Small intestine (tissue), 7 donors: ENCODE measurements at regions not wholly inside any gene's neighbourhood (a gene's known extent, or its start where the extent isn't known, plus 50 kb on each side); places are given as distances from the start of the nearest gene placed in this dataset.
"Not testable (repeated sequence)": the region's sequence is repeated elsewhere in the genome, so short reads cannot be mapped to it uniquely, and the experiment has no call there.

Experiments
- DNase-seq, 2 donors: peaks; one replicate each; pipeline versions ENCODE4 v3.0.0 to v3.0.0-alpha.2; 2013
- FAIRE-seq: peaks from 2 replicates; lab custom pipeline; 2012; peaks lifted over from hg19 to GRCh38; lab: Jason Lieb, UNC
- H3K27ac ChIP-seq, 3 donors: one replicate each; pipeline ENCODE4 v1.5.1; 2013; ENCODE audit warnings: low read length in 2 of 3, mild to moderate bottlenecking in 2 of 3, control low read depth in 1 of 3, inconsistent platforms in 1 of 3, low read depth in 1 of 3, moderate library complexity in 1 of 3
- H3K27me3 ChIP-seq, 3 donors: one replicate each; pipeline ENCODE4 v1.6.1; 2013; ENCODE audit warnings: low read length in 3 of 3, inconsistent platforms in 1 of 3; ENCODE audit not compliant: control insufficient read depth in 3 of 3, insufficient read depth in 3 of 3
- H3K36me3 ChIP-seq, 3 donors: one replicate each; pipeline ENCODE4 v1.6.1; 2013; ENCODE audit warnings: low read length in 3 of 3, inconsistent platforms in 1 of 3, low read depth in 1 of 3, mild to moderate bottlenecking in 1 of 3, moderate library complexity in 1 of 3; ENCODE audit not compliant: control insufficient read depth in 3 of 3, insufficient read depth in 2 of 3
- H3K4me1 ChIP-seq, 3 donors: one replicate each; pipeline ENCODE4 v1.6.1; 2013; ENCODE audit warnings: low read length in 2 of 3, inconsistent platforms in 1 of 3, low read depth in 1 of 3, mild to moderate bottlenecking in 1 of 3, moderate library complexity in 1 of 3; ENCODE audit not compliant: control insufficient read depth in 3 of 3, insufficient read depth in 2 of 3
- H3K4me3 ChIP-seq, 3 donors: one replicate each; pipeline ENCODE4 v1.5.1; 2013; ENCODE audit warnings: low read length in 3 of 3, control low read depth in 1 of 3, inconsistent platforms in 1 of 3, low read depth in 1 of 3, mild to moderate bottlenecking in 1 of 3, moderate library complexity in 1 of 3
- H3K9me3 ChIP-seq, 2 donors: one replicate each; pipeline ENCODE4 v1.6.1; 2013; ENCODE audit warnings: low read depth in 1 of 2, low read length in 1 of 2; ENCODE audit not compliant: control insufficient read depth in 2 of 2, insufficient read depth in 1 of 2
- WGBS, 3 donors: extraction: QIAGEN DNeasy Blood & Tissue Kit; methylation state at CpG; one replicate each; pipeline ENCODE4 v1.1.7; 2013; 5-methylcytosine and 5-hydroxymethylcytosine counted together
- donor health status: healthy with polysubstance abuse.
- donor health status: control.
- donor health status: control.
- donor health status: Bipolar disorder and iron deficiency.
- donor health status: healthy.

DNA sequence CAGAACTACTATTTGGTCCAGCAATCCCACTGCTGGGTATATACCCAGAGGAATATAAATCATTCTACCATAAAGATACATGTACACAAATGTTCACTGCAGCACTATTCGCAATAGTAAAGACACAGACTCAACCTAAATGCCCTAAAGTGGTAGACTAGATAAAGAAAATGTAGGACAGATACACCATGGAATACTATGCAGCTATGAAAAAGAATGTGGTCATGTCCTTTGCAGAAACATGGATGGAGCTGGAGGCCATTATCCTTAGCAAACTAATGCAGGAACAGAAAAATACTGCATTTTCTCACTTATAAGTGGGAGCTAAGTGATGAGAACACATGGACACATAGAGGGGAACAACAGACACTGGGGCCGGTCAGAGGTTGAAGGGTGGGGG lies 248.4 kb upstream of the KCNG1 start:
- Histone ChIP-seq H3K27me3 (peaks cover 4 to 29% (median 9%) of the 10 kb centered on the region in 3 donors), H3K9me3 (peaks cover 0 to 12% of the 10 kb centered on the region in 2 donors)
- not testable (repeated sequence) for H3K27ac ChIP-seq, FAIRE-seq, H3K4me1 ChIP-seq, DNase-seq, H3K4me3 ChIP-seq, H3K36me3 ChIP-seq
- WGBS, 3 donors, result 85 to 89% (median 86%) methylated on average over 2 of the region's 2 CpGs

DNA sequence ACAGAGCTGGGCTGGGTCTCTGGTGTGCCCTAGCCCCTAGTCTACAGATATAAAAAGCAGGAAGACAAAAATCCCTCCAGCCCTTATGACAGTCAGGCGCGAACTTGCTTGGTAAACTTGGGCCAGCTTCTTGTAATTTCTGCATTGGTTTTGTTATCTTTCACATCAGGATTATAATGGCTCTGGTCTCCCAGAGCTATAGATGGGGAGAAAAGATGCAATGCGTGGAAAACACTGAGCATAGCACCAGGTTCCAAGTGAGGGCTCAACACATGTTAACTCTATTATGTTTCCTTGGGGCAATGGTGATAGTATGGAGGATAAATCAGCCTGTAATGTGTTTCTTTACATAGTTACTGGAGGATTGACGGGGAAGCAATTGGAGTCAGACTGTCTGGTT lies 246.8 kb upstream of the KCNG1 start:
- H3K4me3 ChIP-seq, result no peak overlapping the region
- H3K36me3 ChIP-seq, result no peaks in the 10 kb centered on the region
- FAIRE-seq (no peak), DNase-seq (no peak)
- 78 to 88% (median 79%) methylated on average over 4 of the region's 4 CpGs for WGBS, 3 donors
- peaks cover 3 to 20% (median 4%) of the 10 kb centered on the region in 3 donors for H3K27me3 ChIP-seq
- H3K4me1 ChIP-seq, result no peaks in the 10 kb centered on the region
- no peak overlapping the region for H3K27ac ChIP-seq
- H3K9me3 ChIP-seq, result peaks cover 0 to 19% of the 10 kb centered on the region in 2 donors

DNA sequence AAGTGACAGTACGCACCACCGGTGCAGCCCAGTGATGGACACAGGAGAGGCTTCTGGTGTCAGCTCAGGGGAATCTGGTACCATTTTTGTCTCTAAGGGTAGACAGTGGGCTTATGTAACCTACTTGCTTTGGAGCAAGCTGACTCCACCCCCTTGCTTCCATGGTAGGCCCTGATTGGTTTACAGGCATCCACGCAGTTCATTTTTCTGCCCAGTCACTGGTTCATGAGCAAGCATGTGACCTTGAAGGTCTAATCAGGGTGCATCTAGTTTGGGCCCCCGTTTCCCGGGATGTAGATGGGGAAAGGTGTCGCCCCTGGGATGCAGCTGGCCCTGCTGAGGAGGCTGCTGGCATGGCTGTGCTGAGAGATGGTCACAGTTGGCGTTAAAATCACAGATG lies 244.8 kb upstream of the KCNG1 start:
- FAIRE-seq (no peak), DNase-seq (no peak)
- no peaks in the 10 kb centered on the region for H3K36me3 ChIP-seq
- H3K27me3 ChIP-seq, result peaks cover 0 to 6% (median 4%) of the 10 kb centered on the region in 3 donors
- H3K9me3 ChIP-seq, result peaks cover 0 to 19% of the 10 kb centered on the region in 2 donors
- no peak overlapping the region for H3K4me3 ChIP-seq
- WGBS, 3 donors, result 87 to 94% (median 88%) methylated on average over 7 of the region's 7 CpGs
- H3K27ac ChIP-seq, result no peak overlapping the region
- no peaks in the 10 kb centered on the region for H3K4me1 ChIP-seq

DNA sequence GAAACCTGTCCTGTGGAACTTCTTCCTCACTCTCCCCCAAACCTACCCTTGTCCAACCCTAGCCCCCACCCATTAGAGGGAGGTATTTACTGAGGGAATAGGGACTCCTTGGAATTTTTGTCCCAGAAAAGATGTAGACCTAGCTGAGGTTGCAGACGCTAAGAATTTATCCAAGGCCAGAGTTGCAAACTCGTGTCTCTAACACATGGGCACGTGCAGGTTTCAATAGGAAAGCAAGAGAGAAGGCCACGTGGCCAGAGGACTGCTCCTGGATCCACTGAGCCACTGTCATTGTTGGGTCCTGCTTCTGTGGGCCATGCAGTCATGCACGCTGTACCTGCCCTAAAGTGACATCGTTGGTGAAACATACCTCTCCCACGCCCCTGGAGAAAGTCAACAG lies 243.4 kb upstream of the KCNG1 start:
- no peak overlapping the region for H3K27ac ChIP-seq
- no peaks in the 10 kb centered on the region for H3K4me1 ChIP-seq
- H3K4me3 ChIP-seq, result no peak overlapping the region
- no peaks in the 10 kb centered on the region for H3K36me3 ChIP-seq
- no peak for DNase-seq
- peaks cover 0 to 19% of the 10 kb centered on the region in 2 donors for H3K9me3 ChIP-seq
- peaks cover 0 to 8% (median 4%) of the 10 kb centered on the region in 3 donors for H3K27me3 ChIP-seq
- 76 to 80% (median 78%) methylated on average over 7 of the region's 7 CpGs for WGBS, 3 donors
- FAIRE-seq, result no peak

DNA sequence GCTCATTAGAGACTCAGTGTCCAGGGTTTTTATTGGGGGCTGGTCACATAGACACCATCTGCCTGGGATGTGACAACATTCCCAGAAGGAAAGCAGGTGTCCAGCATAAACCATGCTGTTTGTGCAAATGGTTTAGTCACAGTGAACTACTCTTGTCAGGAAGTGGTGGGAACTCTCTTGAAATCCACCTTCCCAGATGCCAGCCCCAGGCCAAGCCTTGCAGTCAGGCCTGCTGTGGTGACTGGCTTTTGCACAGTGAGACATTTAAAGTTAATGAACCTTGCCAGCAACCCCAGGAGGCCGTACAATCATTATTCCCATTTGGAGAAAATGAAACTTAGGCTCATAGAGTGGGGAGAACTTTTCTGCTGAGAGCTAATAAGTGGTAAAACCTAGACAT lies 242.5 kb upstream of the KCNG1 start:
- FAIRE-seq (no peak), DNase-seq (no peak)
- Histone ChIP-seq H3K27ac (no peak overlapping the region), H3K36me3 (no peaks in the 10 kb centered on the region), H3K27me3 (peaks cover 0 to 8% (median 4%) of the 10 kb centered on the region in 3 donors), H3K4me1 (no peaks in the 10 kb centered on the region), H3K4me3 (no peak overlapping the region), H3K9me3 (peaks cover 0 to 16% of the 10 kb centered on the region in 2 donors)
- 77 to 81% (median 77%) methylated on average over 1 of the region's 1 CpG for WGBS, 3 donors

DNA sequence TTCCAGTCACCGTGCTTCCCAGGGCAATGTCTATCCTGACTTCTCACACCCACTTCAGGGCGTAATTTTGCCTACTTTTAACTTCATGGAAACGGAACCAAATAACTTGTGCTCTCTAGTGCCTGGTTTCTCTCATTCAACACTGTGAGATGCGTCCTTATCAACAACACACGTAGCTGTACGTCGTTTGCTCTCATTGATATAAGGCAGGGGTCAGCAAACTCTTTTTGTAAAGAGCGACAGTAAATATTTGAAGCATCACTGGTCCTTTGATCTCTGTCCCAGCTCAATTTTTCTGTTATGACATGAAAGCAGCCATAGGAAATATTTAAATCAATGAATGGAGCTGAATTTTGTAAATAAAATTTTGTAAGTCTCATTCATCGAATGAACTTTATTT lies 239.3 kb upstream of the KCNG1 start:
- Histone ChIP-seq H3K27me3 (peaks cover 0 to 8% (median 0%) of the 10 kb centered on the region in 3 donors), H3K9me3 (peaks cover 0 to 7% of the 10 kb centered on the region in 2 donors), H3K4me3 (no peak overlapping the region), H3K4me1 (no peaks in the 10 kb centered on the region), H3K27ac (no peak overlapping the region), H3K36me3 (no peaks in the 10 kb centered on the region)
- no peak for DNase-seq
- FAIRE-seq, result no peak
- 61 to 68% (median 66%) methylated on average over 9 of the region's 9 CpGs for WGBS, 3 donors

DNA sequence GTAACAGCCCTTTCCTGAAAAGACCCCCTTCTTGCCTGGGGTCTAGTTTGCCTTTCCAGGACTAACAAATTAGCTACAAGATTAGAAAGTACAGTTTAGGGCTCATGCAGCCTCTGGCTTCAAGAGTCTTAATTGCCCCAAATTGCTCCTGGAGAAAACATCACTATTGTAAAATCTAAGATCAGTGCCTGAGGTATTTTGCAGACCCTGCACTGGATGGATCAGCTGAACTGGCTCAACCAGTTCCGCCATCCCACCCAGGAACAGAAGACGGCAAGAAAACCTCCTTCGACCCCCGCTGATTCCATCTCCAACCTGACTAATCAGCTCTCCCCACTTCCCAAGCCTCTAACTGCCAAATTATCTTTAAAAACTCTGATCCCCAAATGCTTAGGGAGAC lies 236.5 kb upstream of the KCNG1 start:
- Histone ChIP-seq H3K4me3 (no peak overlapping the region), H3K9me3 (no peaks in the 10 kb centered on the region), H3K27ac (no peak overlapping the region), H3K27me3 (peaks cover 0 to 12% (median 5%) of the 10 kb centered on the region in 3 donors), H3K4me1 (no peaks in the 10 kb centered on the region), H3K36me3 (no peaks in the 10 kb centered on the region)
- WGBS, 3 donors, result 69 to 74% (median 69%) methylated on average over 4 of the region's 4 CpGs
- FAIRE-seq (no peak), DNase-seq (no peak)

DNA sequence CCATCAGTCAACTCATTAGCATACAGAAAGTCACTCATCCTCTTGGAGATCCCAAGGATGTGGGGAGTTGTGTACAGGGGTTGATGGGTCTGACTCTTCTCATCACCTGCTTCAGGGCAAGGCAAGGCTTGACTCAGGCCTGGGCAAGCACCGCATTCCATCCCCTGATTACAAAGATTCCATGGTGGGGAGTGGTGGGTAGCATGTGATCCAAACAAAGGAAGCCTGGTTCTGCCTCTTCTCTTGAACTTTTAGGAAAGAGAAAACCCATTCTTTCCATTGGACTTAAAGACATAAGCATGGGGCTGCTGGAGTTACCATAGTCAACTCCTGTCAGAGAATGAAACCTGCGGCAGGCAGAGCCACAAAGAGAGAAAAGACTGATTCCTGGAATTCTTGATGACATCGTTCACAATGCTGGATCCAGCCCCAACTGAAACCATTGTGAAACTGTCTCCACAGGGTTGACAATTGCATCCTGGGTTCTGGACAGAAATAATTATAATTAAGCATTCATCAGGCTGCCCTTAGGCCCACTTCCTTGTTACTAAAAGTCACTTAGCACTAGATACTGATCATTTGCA lies 235.8 kb upstream of the KCNG1 start:
- FAIRE-seq (no peak), DNase-seq (no peak)
- no peaks in the 10 kb centered on the region for H3K4me1 ChIP-seq
- H3K27me3 ChIP-seq, result peaks cover 0 to 12% (median 5%) of the 10 kb centered on the region in 3 donors
- no peaks in the 10 kb centered on the region for H3K9me3 ChIP-seq
- no peaks in the 10 kb centered on the region for H3K36me3 ChIP-seq
- no peak overlapping the region for H3K27ac ChIP-seq
- no peak overlapping the region for H3K4me3 ChIP-seq
- 75 to 87% (median 85%) methylated on average over 3 of the region's 3 CpGs for WGBS, 3 donors

DNA sequence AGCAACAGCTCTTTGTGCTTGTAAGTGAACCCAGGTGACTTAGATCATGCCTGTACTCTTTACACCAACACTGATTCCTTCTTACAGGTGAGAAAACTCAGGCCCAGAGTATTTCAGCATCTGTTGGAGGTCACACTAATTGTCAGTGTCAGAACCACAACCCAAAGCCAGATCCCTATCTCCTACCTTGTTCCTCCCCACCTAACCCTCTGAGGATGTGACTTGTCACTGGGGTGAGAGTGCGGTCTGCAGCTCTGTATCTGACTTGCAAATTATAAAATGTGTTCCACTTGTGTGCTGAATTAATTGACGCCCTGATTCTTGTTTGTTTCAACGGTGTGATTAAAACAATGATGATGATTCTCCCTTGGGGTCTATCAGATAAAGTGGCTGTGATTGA lies 232.5 kb upstream of the KCNG1 start:
- DNase-seq (no peak), FAIRE-seq (no peak)
- H3K27ac ChIP-seq, result no peak overlapping the region
- H3K4me1 ChIP-seq, result no peaks in the 10 kb centered on the region
- 66 to 76% (median 75%) methylated on average over 3 of the region's 3 CpGs for WGBS, 3 donors
- H3K4me3 ChIP-seq, result no peak overlapping the region
- no peaks in the 10 kb centered on the region for H3K9me3 ChIP-seq
- no peaks in the 10 kb centered on the region for H3K36me3 ChIP-seq
- H3K27me3 ChIP-seq, result peaks cover 0 to 17% (median 5%) of the 10 kb centered on the region in 3 donors
